GM18868 (cell line): ENCODE measurements at regions not wholly inside any gene's neighbourhood (a gene's known extent, or its start where the extent isn't known, plus 50 kb on each side); places are given as distances from the start of the nearest gene placed in this dataset.

Source experiments
- ATAC-seq: cut with Tn5 transposase; IDR thresholded peaks from one replicate; pipeline ENCODE4 v1.9.1; 2021; ENCODE audit warnings: mild to moderate bottlenecking, moderate library complexity; ENCODE audit not compliant: unreplicated experiment

DNA sequence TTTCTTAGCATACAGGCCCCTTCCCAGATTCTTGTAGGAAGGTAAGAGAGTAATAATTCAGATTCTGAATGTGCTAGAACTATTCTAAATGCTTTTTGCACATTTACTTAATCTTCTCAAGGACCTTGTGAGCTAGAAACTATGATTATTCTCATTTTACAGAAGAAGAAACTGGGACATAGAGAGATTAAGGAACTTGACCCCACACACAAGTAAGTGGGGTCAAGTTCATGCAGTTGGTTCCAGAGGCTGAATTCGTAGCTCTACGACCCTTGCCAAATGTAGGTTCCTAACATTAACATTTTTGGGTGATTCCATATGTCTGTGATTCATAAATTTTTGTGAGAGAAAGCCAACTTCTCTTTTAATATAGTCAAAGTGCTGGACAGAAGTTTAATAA lies 238.1 kb downstream of the LACC1 start:
- ATAC-seq, result no peak

- ATAC-seq, result no peak
Observed at GRCh38 chr13:44118881-44119280, 239.2 kb downstream of the LACC1 start.

GRCh38 chr13:44120043-44120442 lies 240.3 kb downstream of the LACC1 start:
- ATAC-seq, result no peak

- no peak for ATAC-seq
Observed at GRCh38 chr13:44120849-44121755, 241.4 kb downstream of the LACC1 start.

DNA sequence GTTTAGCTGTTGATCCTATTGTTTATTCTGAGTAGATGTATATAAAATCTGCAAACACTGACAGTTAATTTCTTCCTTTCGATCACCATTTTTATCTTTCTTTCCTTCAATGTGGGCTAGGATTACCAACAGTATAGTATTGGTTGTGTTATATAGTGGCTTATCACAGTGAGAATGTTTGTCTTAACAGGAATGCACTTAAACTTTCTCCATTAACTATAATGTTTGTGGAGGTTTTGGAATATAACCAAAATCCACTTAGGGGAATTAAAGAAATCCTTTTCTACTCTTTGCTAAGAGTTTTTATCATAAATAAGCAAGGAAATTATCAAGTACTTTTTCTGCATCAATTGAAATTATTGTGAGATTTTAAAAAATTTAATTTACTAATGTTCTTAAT lies 244.6 kb downstream of the LACC1 start:
- ATAC-seq, result no peak

- ATAC-seq, result no peak
Observed at GRCh38 chr13:44125943-44126469, 246.3 kb downstream of the LACC1 start.

DNA sequence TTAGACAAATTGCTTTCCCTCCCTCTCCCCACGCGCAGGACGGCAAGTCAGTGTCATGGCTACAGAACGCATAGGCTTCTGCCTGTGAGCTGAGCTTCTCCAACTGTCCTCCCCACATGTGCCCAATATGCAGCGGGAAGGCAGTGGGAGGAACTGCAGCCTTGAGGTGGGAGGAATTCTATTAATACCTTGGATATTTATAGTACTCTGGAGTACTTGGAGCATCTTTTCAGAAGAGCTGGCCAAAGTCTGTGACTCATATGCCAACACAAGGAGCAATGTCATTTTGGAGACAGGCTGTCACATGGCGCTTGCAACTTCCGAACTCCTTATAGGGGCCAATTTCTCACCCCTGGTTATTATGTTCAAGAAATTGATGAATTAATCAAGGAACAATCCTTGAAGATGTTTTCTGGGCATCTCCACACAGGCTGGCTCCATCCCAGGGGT lies 245.0 kb upstream of the SERP2 start:
- ATAC-seq, result no peak

DNA sequence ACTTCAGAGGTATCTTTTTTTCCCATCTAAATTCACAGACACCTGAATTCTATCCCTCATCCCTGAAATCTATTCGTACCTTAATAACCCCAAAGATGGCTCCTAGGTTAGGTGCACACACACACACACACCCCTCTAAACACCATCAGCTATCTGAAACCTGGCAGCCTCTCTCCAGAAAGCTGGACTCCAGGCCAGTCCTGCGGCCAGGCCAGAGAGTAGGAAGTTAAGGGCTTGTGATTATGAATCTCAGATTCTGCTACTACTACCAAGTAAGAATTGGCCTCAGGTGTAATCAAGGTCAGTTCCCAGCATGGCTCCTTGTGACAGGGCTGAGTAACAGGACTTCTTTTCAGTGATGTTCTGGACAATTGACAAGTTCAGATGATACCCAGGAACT lies 244.2 kb upstream of the SERP2 start:
- ATAC-seq, result no peak

GRCh38 chr13:44131069-44131614 lies 242.5 kb upstream of the SERP2 start:
- no peak for ATAC-seq

GRCh38 chr13:44132710-44133109 lies 240.9 kb upstream of the SERP2 start:
- ATAC-seq, result no peak

GRCh38 chr13:44133626-44134025 lies 240.0 kb upstream of the SERP2 start:
- ATAC-seq, result no peak

DNA sequence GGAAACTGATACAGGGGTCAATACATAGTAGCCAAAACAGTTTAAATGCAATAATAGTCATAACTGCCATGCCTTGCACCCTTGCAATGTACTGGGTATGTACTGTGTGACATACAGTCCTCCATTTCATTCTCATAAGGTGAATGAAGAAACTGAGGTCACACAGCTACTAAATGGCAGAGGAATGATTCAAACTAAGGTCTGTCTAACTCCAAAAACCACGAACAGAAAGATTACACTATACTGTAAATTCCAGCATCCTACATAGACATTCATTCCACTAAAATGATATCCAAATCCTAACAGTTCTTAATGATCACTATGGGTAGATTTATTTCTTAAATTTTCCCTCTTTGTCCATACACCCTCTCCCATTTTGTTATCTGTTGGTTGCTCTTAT lies 238.1 kb upstream of the SERP2 start:
- ATAC-seq, result no peak

- no peak for ATAC-seq
Observed at GRCh38 chr13:44136696-44137268, 236.8 kb upstream of the SERP2 start.

DNA sequence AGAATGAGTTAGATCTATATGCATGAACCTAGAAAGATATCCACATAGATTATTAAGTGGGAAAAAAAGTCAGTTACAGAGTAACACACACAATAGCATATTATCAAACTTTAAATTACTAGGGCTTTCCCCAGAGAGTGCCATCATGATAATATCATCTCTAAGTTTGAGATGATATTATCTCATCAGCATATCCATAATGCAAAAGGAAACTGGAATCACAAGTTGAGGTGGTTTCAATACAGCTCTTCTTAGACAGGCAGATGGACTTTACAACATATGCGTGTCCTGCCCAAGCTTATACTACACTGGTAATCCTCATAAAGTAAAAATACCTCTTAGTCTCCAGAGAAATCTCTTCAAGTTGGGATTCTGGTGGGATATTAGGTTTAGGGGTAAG lies 236.2 kb upstream of the SERP2 start:
- ATAC-seq, result no peak

DNA sequence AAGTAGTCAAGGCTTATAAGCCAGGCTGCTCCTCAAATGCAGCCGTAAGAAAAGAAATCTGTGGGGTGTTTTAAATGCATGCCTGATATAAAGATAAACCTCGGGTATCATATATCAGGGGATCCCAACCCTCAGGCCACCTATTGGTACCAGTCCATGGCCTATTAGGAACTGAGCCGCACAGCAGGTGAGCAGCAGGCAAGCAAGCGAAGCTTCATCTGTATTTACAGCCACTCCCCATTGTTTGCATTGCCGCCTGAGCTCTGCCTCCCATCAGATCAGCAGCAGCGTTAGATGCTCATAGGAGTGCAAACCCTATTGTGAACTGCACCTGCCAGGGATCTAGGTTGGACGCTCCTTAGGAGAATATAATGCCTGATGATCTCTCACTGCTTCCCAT lies 233.5 kb upstream of the SERP2 start:
- ATAC-seq, result no peak

- ATAC-seq, result no peak
Observed at GRCh38 chr13:44140888-44141724, 232.5 kb upstream of the SERP2 start.

- peak; percentile 99 for ATAC-seq
Observed at GRCh38 chr13:44141725-44142539, 231.7 kb upstream of the SERP2 start.

GRCh38 chr13:44142540-44142867 lies 231.1 kb upstream of the SERP2 start:
- no peak for ATAC-seq

DNA sequence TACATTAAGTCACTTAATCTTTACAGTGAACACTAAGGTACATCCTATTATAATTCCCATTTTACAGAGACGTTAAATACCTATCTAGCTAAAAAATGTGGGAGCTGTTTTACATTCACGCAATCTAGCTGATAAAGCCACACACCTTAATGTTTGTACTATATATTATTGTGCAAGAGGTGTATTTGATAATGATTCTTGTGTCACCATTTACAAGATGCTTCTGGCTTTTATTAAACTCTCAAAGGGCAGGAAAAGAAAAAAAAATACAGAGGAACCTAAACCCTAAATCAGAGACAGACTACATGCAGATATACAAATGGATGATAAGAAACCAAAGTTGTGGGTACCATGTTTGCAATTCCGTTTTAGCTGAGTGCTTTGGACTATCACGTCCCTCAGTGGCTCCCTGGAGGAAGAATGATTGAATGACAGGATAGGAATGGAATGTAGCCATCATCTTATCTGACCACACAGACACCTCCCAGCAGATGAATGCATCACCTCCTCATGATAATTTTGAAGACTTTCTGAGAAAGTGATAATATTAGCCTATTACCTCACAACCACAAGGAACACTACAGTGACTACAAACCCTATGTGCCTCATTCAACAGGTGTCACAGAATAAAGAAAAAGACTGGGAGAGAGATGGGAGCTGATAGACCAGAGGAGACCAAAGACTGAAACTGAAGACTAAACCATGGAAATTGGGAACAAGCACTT lies 230.5 kb upstream of the SERP2 start:
- no peak for ATAC-seq

DNA sequence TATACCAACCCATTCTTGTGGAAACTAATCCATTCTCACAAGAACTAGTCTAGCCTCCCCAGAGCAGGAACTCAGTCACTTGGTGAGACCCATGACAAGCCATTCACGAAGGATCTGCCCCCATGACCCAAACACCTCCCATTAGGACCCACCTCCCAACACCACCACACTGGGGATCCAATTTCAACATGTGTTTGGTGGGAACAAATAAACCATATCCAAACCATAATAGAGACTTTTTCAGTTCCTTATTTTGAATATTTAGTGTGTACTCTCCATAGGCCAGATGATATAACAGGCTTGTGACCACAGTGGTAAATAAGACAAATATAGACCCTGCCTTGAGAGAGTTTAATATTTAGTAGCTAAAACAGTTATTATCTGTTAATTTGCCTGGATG lies 227.5 kb upstream of the SERP2 start:
- no peak for ATAC-seq
